Suprapubic skin (tissue), 4 donors: ENCODE measurements at regions not wholly inside any gene's neighbourhood (a gene's known extent, or its start where the extent isn't known, plus 50 kb on each side); places are given as distances from the start of the nearest gene placed in this dataset.

Experiments used
- DNase-seq, 2 donors: peaks; one replicate each; pipeline ENCODE4 v3.0.0-alpha.2; 2019; ENCODE audit warnings: low spot score in 2 of 2
- H3K27ac ChIP-seq: fragments of 200-600 bp; sonication (generic); one replicate; pipeline ENCODE4 v1.5.1; 2019
- H3K27me3 ChIP-seq: fragments of 200-600 bp; sonication (generic); one replicate; pipeline ENCODE4 v1.5.1; 2019
- H3K36me3 ChIP-seq: fragments of 200-600 bp; sonication (generic); one replicate; pipeline ENCODE4 v1.5.1; 2019
- H3K4me1 ChIP-seq: fragments of 200-600 bp; sonication (generic); one replicate; pipeline ENCODE4 v1.5.1; 2019
- H3K4me3 ChIP-seq: fragments of 200-600 bp; sonication (generic); one replicate; pipeline ENCODE4 v1.5.1; 2019; ENCODE audit warnings: mild to moderate bottlenecking
- H3K9me3 ChIP-seq: fragments of 200-600 bp; sonication (generic); one replicate; pipeline ENCODE4 v1.5.1; 2019
- EP300 ChIP-seq: sonication (generic); formaldehyde crosslinking; IDR thresholded peaks from one replicate; pipeline ENCODE4 v1.6.1; 2017; ENCODE audit warnings: antibody characterized with exemption
- POLR2A ChIP-seq, 2 donors: fragments of 450-650 bp; IDR thresholded peaks; one replicate each; pipeline ENCODE4 v1.6.1; 2017; ENCODE audit warnings: antibody characterized with exemption in 2 of 2, mild to moderate bottlenecking in 2 of 2, moderate library complexity in 2 of 2
- POLR2AphosphoS5 ChIP-seq, 3 donors: sonication (generic); formaldehyde crosslinking; IDR thresholded peaks; one replicate each; pipeline ENCODE4 v1.6.1; 2017; ENCODE audit warnings: antibody characterized with exemption in 3 of 3
- WGBS: methylation state at CpG from one replicate; pipeline ENCODE4 v1.1.5; 2018; 5-methylcytosine and 5-hydroxymethylcytosine counted together
- TF ChIP-seq, protein P1 (sequence below), 2 donors: fragments of 200-600 bp in 1 of 2; fragments of 450-650 bp in 1 of 2; sonication (generic) in 1 of 2; IDR thresholded peaks; one replicate each; pipeline ENCODE4 v1.5.1; 2016 to 2019; ENCODE audit warnings: antibody characterized with exemption in 2 of 2, mild to moderate bottlenecking in 1 of 2, moderate library complexity in 1 of 2

DNA sequence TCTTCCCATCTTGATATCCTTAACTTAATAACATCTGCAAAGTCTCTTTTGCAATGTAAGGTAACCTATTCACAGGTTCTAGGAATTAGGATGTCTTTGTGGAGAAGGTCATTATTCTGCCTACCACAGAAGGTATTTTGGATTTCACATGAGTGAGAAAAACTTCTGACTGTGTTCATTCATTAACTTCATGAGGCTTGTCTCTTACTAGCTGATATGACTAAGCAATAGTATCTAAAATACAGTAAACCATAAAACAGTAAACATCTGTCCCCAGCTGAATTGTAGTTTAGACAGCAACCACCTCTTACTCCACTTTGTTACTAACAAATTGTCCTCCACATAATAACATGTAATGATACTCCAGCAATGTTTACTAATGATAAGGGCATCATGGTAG, 198.1 kb downstream of the SEC23A start:
- Histone ChIP-seq H3K4me1 (no peaks in the 10 kb centered on the region), H3K4me3 (no peak overlapping the region), H3K9me3 (no peaks in the 10 kb centered on the region), H3K27me3 (no peaks in the 10 kb centered on the region), H3K36me3 (no peaks in the 10 kb centered on the region), H3K27ac (no peak overlapping the region)
- TF ChIP-seq EP300 (no peak), POLR2A (IDR thresholded peaks at IDR 0.05) (no peak), POLR2AphosphoS5 (IDR thresholded peaks at IDR 0.05) (no peak)
- TF ChIP-seq, protein P1, sequence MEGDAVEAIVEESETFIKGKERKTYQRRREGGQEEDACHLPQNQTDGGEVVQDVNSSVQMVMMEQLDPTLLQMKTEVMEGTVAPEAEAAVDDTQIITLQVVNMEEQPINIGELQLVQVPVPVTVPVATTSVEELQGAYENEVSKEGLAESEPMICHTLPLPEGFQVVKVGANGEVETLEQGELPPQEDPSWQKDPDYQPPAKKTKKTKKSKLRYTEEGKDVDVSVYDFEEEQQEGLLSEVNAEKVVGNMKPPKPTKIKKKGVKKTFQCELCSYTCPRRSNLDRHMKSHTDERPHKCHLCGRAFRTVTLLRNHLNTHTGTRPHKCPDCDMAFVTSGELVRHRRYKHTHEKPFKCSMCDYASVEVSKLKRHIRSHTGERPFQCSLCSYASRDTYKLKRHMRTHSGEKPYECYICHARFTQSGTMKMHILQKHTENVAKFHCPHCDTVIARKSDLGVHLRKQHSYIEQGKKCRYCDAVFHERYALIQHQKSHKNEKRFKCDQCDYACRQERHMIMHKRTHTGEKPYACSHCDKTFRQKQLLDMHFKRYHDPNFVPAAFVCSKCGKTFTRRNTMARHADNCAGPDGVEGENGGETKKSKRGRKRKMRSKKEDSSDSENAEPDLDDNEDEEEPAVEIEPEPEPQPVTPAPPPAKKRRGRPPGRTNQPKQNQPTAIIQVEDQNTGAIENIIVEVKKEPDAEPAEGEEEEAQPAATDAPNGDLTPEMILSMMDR (IDR thresholded peaks at IDR 0.05) = no peak
- DNase-seq = no peak

DNA sequence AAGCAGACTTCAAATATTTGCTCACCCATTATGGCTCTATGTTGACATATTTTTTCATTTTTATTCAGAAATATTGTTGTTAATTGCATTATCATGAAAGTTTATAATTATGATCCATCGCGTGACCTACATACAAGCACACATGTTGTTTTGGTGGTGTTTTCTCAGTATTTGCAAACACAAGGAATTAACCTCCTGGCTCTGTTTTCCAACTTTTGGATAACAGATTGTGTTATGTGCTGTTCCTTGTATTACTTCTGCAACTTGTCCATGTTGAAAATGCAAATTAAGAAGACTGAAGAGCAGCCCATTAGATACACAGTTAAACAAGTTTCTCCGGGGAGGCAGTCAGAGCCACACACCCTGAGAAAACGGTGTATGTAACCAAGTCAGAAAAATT, 201.2 kb downstream of the SEC23A start:
- no peak for DNase-seq
- H3K36me3 ChIP-seq = no peaks in the 10 kb centered on the region
- no peaks in the 10 kb centered on the region for H3K9me3 ChIP-seq
- H3K27me3 ChIP-seq = no peaks in the 10 kb centered on the region
- H3K4me3 ChIP-seq = no peak overlapping the region
- H3K4me1 ChIP-seq = no peaks in the 10 kb centered on the region
- WGBS = 79% methylated on average over 4 of the region's 4 CpGs
- no peak for TF ChIP-seq POLR2AphosphoS5 (IDR thresholded peaks at IDR 0.05)
- TF ChIP-seq, protein P1 (IDR thresholded peaks at IDR 0.05) = no peak
- no peak overlapping the region for H3K27ac ChIP-seq

DNA sequence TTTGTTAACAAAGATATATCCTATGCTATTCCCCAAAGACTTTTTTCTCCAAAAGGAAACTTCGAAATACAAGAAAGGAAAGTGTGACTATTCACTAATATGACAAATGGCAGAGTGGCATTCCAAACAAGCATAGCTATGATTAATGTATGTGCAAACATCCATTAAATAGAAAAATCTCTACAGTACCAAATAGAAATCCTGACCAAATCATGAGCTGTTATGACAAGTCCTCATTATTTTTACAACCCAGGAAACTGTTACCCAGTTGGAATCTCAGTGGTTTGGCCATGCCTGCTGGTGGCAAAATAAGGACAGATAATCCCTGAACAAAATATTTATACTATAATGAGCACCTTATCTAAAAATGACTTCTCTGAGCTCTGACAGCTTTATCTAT, 202.1 kb downstream of the SEC23A start:
- Histone ChIP-seq H3K27me3 (no peaks in the 10 kb centered on the region), H3K27ac (no peak overlapping the region), H3K4me3 (no peak overlapping the region), H3K4me1 (no peaks in the 10 kb centered on the region), H3K9me3 (no peaks in the 10 kb centered on the region), H3K36me3 (no peaks in the 10 kb centered on the region)
- TF ChIP-seq, protein P1 (IDR thresholded peaks at IDR 0.05) = no peak
- TF ChIP-seq POLR2AphosphoS5 (IDR thresholded peaks at IDR 0.05) (no peak), EP300 (no peak), POLR2A (IDR thresholded peaks at IDR 0.05) (no peak)
- 53% methylated on average over 1 of the region's 1 CpG for WGBS
- DNase-seq = no peak

DNA sequence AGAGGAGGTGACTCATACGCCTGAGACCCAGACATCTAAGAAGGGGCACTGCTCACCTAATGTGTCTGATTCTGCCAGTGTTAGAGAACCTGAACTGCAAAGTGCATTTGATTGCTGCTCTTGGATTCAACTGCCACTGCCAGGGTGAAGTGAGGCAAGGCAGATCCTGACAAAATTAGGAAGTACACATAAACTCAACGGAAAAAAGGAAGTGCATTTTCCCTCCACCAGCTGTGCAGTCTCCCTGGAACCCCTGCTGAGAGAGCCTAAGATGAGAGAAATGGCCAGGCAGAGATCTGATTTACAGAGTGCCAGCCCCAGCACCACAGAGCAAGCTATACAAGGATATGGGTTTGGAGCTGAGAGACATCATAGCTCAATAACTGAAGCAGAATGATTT, 215.3 kb downstream of the SEC23A start:
- Histone ChIP-seq H3K9me3 (no peaks in the 10 kb centered on the region), H3K27ac (no peak overlapping the region), H3K36me3 (no peaks in the 10 kb centered on the region), H3K4me3 (no peak overlapping the region), H3K27me3 (no peaks in the 10 kb centered on the region), H3K4me1 (no peaks in the 10 kb centered on the region)
- DNase-seq = no peak
- WGBS = 55% methylated on average over 2 of the region's 2 CpGs
- TF ChIP-seq EP300 (no peak), POLR2A (IDR thresholded peaks at IDR 0.05) (no peak), POLR2AphosphoS5 (IDR thresholded peaks at IDR 0.05) (no peak)
- TF ChIP-seq, protein P1 (IDR thresholded peaks at IDR 0.05) = no peak

DNA sequence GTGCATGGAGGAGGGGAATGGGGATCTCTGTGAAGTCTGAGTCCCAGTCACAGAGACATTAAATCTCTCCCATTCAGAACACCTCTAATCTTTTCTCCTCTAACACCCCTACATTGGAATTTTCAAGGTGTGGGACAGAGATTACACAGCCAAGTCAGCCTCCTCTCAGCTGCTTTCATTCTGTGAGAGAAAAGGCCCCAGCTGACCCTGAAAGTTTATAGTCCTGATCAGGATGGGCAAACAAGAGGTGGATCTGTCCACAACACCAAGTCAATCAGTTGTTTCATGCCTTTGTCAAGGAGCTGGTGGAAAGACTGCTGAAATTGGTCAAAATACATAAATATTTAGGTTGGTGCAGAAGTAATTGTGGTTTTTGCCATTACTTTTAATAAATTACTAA, 218.9 kb downstream of the SEC23A start:
- Histone ChIP-seq H3K27me3 (no peaks in the 10 kb centered on the region), H3K4me3 (no peak overlapping the region), H3K9me3 (no peaks in the 10 kb centered on the region), H3K4me1 (no peaks in the 10 kb centered on the region), H3K27ac (no peak overlapping the region), H3K36me3 (no peaks in the 10 kb centered on the region)
- TF ChIP-seq, protein P1 (IDR thresholded peaks at IDR 0.05) = no peak
- TF ChIP-seq POLR2AphosphoS5 (IDR thresholded peaks at IDR 0.05) = no peak
- no peak for TF ChIP-seq POLR2A (IDR thresholded peaks at IDR 0.05)
- TF ChIP-seq EP300 = no peak
- DNase-seq = no peak
